GM19372 (cell line): ENCODE measurements at regions not wholly inside any gene's neighbourhood (a gene's known extent, or its start where the extent isn't known, plus 50 kb on each side); places are given as distances from the start of the nearest gene placed in this dataset.

Source experiments
- ATAC-seq: cut with Tn5 transposase; IDR thresholded peaks from one replicate; pipeline ENCODE4 v1.9.1; 2021; ENCODE audit warnings: mild to moderate bottlenecking, low read depth, moderate library complexity; ENCODE audit not compliant: unreplicated experiment

- ATAC-seq = no peak
Measured at GRCh38 chr6:53418288-53418687, 69.5 kb upstream of the ELOVL5 start.

- ATAC-seq = no peak
Measured at GRCh38 chr6:53417141-53417540, 68.4 kb upstream of the ELOVL5 start.

- no peak for ATAC-seq
Measured at GRCh38 chr6:53413326-53413725, 64.6 kb upstream of the ELOVL5 start.

GRCh38 chr6:53412751-53413150, 64.0 kb upstream of the ELOVL5 start:
- ATAC-seq = no peak

GRCh38 chr6:53412021-53412715, 63.4 kb upstream of the ELOVL5 start:
- no peak for ATAC-seq

- no peak for ATAC-seq
Measured at GRCh38 chr6:53411451-53411850, 62.7 kb upstream of the ELOVL5 start.

- ATAC-seq = peak; percentile 98
Measured at GRCh38 chr6:53410508-53411258, 61.9 kb upstream of the ELOVL5 start.

- ATAC-seq = no peak
Measured at GRCh38 chr6:53408826-53409225, 60.1 kb upstream of the ELOVL5 start.

- no peak for ATAC-seq
Measured at GRCh38 chr6:53399027-53399344, 50.2 kb upstream of the ELOVL5 start.

GRCh38 chr6:53398247-53399026, 49.7 kb upstream of the ELOVL5 start:
- ATAC-seq = no peak
